ENCODE measurements at regions not wholly inside any gene's neighbourhood (a gene's known extent, or its start where the extent isn't known, plus 50 kb on each side); places are given as distances from the start of the nearest gene placed in this dataset.

DNA sequence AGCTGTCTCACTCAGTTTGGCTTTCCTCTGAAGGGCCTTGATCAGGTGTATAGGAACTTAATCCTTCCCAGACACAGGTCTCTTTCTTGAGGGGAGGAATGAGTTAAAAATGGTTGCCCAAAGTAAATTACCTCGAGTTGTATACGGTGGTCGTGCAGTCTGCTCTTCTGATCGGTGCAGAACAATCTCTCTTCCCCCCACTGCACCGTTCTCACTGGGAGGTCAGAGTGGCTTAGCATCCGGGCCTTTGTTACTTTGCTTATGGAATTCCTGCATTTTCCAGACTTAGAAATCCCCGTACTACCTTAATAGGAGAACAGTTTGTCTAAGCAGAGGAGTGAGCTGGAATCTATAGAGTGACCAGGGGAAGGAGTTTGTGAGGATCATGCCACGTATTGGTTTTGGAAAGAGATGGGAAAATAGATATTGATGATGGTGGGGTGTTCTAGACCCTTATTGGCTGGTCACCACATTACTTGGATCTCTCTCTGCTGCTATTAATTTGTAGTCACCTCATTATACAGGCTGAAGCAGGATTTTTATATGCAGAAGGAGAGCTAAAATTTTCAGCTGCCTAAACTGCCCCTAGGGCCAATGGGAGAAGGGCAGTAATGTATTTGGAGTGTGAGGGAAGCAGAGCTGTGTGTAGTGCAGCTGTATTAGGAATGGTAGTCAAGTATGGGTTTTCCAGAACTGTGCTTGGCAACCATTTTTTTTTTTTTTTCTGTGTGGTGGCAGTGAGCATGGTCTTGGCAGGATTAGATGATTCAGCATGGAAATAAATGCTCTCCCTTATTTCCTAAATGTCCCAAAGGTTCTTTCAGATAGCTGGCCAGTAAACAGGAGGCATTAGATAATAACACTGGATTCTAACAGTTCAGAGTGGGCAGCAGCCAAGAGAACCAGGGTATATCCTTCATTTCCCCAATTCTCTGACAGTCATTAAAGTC, 81.5 kb downstream of the NDUFS5 start:
- DNase-seq (ENCODE audit: low read depth in 2 of 2), result no peak

DNA sequence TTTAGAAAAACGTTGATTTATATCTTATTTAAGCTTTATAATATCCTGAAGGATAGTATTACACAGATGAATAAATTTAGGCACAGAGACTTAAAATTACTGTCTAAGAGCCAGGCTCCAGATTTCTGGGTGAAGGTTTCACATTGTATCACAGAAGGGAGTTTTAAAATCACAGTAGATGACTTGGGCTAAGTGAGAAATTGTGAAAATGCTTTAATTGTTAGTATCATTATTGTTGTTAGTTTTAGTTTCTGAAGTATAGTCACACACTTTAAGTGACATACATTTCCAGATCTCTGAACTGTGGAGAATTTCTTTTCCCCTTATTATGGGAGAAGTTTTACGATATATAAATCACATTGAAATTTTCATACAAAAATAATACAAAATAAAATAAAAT, 83.5 kb downstream of the NDUFS5 start:
- DNase-seq (ENCODE audit: low read depth in 2 of 2), result no peak

DNA sequence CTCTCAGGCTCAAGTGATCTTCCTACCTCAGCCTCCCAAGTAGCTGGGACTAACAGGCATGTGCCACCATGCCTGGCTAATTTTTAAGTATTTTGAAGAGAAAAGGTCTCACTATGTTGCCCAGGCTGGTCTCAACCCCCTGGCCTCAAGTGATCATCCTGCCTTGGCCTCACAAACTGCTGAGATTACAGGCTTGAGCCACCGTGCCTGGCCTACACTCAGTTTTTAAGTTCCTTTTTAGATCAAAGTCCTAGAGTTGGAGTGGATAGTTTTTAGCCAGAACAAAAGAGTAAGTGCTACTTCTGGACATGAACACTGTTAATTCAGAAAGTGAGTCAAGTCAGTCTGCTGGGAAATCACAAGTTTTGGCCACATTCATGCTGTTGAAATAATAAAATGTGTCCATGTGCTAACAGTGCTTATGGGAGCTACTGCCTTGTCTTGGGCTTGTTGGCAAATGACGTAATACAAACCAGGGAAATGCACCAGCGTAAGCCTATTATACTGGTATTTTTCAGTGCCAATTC, 84.2 kb downstream of the NDUFS5 start:
- no peak for DNase-seq (ENCODE audit: low read depth in 2 of 2)

DNA sequence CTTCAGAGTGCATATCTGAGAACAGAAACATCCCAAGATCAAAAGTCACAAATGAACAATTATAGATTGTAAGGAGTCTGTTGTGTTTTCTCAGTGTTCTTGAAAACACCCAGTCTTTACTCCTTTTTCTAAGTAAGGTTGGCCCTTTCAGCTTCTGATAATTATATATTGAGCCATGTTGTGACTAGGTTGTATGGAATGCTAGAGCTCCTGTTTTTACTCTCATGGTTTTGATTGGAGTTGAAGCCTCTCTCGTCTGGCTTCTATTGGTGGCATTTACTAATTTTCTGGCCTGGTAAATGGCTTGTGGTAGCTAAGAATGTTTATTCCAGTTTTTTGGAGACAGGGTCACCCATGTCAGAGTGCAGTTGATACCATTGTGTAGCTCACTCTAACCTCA, 84.7 kb downstream of the NDUFS5 start:
- DNase-seq (ENCODE audit: low read depth in 2 of 2), result no peak

DNA sequence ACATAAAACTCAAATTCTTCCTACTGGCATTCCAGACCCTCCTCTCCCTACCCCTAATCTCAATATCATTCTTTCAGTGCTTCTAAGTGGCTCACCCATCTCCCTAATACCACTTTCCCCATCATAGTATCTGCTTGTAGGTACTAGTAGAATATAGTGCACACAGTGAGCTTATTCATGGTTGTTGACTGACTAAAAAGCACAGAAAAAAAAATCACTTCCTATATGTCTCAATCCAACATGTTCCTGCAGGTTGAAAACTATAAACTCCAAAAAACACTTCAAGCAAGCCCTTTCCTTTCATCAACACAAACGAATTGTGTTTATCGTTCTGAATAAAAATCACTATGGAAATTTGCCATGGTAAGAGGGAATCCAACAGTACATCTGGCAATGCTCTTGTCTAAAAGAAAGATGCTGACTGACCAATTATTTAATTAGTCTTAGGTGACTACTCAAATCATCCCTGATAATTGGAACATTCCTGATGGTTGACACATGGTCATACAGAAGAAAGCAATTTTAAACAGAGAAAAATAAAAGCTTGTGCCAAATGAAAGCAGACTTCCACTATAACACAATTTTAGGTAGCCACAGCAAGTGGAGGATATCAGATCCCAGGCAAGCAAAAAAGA, 87.1 kb downstream of the NDUFS5 start:
- DNase-seq (ENCODE audit: low read depth in 2 of 2), result no peak

DNA sequence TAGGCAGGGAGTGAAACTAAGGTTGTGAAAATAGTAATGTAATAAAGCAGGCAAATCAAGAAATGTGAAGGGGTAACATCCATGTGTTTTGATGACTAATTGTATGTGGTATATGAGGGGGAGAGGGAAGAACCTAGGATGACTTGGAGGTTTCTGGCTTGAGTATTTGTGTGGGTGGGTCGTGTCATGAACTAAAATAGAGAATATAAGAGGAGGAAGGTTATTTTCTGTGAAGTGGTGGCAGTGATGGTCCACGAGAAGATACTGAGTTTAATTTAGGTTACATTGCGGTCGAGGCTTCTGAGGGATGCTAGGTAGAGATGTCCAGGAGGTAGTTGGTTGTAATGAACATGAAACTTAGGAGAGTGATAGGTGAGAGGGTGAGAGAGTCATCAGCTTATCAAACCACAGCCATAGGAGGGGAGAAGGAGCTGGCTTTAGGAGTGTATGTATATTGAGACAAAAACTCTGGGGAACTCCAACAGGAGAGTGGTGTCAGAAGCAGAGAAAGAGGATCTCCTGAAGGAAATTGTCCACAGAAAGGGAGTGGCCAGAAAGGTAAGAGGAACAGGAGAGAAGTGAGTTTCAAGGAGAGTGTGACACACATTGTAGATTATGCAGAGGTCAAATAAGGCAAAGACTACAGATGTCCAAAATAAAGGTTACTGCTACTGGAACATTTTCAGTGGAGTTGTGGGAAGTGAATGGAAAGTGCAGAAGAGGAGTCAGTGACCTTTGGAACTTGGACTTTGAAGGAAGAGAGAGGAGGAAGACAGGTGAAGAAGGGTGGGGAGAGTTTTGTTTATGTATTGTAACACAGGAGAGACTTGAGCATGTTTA, 89.0 kb upstream of the MACF1 start:
- no peak for DNase-seq (ENCODE audit: low read depth in 2 of 2)

DNA sequence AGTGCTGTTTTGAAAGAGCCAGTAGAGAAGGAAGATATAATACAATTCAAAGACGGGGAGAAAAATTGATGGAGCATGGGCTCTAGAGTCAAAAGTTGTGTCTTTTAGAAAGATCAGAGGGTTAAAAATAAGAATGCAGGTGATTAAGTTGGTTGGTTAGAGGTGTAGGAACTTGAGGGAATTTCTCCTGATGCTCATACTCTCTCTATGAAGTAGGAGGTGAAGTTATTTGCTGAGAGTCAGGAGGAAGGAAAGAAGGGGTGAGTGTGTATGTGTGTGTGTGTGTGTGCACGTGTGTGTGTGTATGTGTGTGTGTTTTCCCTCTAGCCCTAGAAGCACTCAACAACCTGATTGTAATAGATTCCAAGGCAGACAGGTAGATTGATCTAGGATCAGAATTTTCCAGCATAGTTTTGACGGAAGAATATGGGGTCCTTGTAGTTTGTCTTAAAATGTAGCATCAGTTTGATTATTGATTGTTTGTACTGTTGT, 88.3 kb upstream of the MACF1 start:
- DNase-seq (ENCODE audit: low read depth in 2 of 2), result no peak

DNA sequence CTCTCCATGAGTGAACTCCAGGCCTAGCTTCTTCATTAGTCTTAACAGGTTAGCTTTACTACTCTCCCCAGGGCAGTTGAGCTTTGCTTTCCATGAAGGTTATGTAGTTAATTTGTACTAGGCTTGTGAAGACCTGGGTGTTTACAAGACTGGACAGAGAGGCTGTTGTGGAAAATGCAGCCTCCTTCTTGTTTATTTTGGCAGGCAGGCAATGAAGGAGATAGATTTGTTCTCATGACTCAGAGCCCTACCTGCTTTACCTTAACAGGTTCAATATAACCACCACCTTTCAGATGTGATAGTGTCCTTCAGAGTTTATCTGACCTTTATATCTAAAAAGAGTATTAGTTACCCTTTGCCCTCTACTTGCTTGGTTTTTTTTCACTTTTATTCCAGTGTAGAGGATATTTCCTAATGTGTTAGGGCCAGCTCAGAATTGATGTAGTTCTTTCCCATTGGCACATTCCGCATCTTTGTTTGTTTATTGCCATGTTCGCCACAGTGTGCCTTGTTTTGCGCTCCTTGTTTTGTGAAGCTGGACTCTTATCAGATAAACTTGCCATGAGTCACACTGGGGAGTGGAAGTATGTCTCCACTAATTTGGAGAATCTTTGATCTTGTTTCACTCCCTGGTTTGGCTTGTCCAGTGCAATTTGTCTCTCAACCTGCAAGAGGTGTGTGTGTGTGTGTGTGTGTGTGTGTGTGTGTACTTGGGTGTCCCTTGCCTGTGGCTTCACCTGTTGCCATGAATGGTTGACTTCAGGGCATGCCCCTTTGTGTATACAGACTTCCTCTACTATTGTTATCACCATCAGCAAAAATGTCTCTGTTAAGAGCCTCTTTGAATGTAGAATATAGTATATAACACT, 87.4 kb upstream of the MACF1 start:
- DNase-seq (ENCODE audit: low read depth in 2 of 2), result no peak

DNA sequence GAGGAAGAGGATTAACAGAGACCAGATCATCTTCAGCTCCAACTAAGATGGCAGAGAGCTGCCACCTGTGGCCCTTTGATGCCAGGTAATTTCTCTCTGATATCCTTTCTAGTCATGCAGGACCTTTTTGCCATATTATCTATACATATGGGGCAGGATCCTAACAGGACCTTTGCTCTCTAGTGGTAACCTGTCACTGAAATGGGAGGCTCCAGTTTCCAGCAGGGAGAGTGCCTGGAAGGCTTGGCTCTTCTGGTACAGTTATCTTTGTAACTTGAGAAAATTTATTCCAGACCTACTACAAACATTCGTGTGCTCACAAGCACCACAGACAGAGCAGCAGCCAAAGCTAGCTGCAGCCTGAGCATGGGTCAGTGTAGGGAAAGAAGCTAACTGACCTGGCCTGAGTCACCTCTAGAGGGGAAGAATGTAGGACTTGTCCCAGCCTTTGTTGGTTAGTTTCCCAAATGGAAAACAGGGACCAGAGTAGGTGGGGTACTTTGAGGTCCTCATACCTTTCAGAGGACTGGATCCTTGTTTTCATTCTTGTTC, 86.5 kb upstream of the MACF1 start:
- DNase-seq (ENCODE audit: low read depth in 2 of 2), result no peak

DNA sequence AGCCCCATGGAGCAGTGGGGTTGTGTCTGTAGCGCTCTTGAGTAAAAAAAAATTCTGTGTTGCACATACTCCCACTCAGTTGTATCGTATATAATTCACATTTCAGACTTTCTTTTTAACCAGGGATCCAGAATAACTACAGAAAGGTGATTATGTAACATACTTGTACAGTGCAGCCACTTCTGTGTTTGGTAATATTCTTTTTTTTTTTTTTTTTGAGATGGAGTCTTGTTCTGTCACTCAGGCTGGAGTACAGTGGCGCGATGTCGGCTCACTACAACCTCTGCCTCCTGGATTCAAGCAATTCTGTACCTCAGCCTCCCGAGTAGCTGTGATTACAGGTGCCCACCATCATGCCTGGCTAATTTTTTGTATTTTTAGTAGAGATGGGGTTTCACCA, 82.4 kb upstream of the MACF1 start:
- DNase-seq (ENCODE audit: low read depth in 2 of 2), result no peak

DNA sequence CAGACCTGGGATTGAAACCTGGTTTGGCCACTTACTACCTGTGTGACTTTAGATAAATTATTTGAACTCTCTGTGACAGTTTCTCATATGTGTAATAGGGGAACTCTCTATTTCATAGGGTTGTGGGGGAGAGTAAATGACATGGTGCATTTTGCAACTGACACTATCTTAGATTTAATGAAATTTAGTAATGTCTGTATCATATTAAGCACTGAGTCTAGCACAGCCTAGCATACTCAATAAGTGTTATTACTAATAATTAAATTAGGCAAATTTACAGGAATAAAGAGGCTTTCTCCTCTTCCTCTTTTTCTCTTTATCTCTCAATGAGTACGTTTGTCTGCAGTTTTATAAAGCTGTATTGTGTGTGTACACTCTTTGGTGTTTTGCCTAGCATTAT, 80.2 kb upstream of the MACF1 start:
- no peak for DNase-seq (ENCODE audit: low read depth in 2 of 2)

DNA sequence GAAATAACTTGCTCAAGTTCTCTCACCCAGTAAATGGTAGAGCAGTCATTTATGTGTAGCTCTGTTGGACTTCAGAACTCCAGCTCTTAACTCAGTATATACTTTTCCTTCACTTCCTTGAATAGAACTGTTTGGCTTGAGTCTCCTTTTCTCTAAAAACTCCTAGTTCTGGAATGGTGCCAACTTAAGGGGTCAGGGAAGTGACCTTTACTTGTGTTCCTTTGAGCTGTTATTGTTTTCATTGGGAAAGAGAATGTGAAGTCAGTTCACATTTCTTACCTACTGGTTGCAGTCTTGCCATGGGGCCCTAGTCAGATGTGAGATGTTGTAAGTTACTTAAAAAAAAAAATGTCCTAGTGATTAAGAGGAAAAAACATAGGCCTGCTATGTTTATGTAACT, 77.0 kb upstream of the MACF1 start:
- no peak for DNase-seq (ENCODE audit: low read depth in 2 of 2)

DNA sequence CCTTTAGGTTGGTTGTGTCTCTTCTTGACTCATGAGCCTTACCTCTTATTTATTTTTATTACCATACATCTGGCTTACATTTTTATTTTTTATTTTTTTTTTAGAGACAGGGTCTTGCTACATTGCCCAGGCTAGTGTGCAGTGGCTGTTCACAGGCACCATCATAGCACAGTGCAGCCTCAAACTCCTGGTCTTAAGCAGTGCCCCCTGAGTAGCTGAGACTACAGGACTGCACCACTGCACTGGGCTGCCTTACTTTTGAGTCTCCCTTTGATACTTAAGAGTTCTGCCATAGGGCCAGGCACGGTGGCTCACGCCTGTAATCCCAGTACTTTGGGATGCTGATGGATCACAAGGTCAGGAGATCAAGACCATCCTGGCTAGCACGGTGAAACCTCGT, 76.4 kb upstream of the MACF1 start:
- DNase-seq (ENCODE audit: low read depth in 2 of 2), result no peak

DNA sequence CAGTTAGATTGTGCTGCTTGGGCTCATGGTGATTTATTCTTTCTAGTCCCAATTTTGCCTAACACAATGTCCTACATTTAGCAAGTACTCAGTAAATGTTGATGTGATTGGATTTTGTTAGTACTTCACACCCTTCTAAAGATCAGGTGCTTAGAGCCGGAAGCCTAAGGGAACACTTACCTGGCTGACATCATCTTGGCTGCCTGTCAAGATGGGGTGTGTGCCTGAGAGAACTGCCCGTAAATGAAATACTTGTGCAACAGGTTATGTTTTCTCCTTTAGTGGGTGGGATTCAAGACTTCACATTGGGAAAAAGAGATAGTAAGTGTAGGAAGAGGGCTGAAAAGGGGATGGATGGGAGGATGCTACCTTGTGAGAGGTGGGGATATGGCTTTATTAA, 75.5 kb upstream of the MACF1 start:
- DNase-seq (ENCODE audit: low read depth in 2 of 2), result no peak

DNA sequence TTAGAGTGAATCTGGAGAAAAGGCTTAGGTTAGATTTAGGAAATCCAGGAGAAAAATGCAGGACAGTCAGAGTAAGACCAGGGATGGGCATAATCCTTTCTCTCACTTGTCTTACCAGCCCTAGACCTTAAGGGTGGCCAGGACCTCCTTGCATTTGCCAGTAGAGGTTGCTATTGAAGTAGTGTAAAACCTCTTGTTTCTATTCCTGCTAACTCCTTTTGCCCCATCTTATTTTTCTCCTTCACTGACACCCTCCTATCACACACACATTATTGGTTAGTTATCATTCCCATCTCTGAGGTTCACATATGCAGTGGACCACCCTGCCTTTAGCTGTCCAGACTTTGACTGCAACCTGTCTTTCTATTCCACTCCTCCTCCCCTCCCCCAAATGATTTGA, 75.0 kb upstream of the MACF1 start:
- DNase-seq (ENCODE audit: low read depth in 2 of 2), result no peak

DNA sequence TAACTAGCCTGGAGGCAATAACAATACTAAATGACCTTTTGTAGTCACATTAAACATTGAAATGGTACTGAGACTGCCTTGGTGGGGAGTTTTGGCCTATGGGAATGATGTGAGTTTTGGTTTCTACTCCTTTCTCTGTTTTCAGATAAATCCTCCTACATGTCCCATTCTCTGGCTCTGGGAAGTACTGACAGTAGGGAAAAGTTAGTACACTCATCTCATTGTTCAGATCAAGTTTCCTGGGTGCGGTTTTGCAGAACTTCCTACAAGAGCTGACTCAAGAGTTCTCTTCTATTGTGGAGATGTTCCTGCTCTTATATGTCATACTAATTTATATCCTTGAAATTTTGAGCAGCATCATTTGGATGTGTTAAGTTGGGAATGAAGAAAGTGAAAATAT, 74.2 kb upstream of the MACF1 start:
- no peak for DNase-seq (ENCODE audit: low read depth in 2 of 2)

DNA sequence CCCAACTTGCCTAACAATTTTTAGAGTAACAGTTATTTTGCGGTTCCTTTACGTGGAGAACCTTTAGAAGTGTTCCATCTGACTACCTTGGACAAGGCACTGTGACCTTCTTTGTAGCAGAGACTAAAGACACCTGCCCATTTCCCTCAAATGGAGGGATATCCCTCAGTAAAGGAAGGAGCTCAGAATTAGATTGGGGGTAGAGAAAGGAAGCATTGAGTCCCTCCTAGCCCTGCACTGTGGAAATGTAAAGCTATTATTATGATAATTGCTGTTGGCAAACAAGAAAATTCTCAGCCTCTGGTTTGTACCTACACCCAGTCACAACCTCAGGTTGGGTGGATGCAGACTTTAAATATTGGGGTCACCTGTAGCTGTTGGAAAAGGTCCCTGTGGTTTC, 72.6 kb upstream of the MACF1 start:
- DNase-seq (ENCODE audit: low read depth in 2 of 2), result no peak

DNA sequence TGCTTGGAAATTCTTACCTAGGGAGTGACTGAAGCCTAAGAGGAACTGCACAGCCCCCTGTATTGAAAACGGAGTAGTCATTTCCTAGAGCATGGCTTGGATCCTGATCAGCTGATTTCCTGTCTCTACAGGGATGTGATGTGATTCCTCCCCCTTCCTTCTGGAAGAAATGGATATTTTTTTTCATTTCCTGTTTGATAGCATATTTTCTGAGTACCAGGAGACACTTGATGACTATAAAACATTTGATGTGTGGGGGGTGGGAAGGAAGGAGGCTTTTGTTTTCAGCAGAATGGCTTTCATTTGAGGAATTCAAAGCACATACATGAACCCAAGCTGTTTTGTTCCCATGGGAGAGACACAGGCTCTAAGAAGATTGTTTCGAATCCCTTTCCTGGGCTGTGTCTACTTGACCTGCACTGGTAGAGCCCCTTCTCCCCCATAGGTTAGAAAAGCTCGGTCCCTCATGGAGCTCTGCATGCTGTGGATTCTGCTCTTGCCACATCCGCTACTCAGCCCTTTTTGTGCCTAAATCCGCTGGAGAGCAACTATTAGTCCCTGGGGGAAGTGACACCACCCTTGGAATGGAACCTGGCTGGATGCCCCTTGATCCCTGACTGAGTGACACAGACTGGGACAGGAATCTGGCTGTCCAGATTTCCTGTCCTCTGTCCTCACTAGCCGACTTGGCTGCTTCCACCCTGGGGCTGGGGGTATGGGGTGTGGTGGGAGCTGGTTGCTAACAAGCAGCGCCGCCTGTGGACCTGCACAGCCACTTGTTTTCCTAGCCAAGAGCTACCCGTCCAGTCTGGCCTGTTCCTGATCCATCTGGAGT, 71.8 kb upstream of the MACF1 start:
- no peak for DNase-seq (ENCODE audit: low read depth in 2 of 2)

DNA sequence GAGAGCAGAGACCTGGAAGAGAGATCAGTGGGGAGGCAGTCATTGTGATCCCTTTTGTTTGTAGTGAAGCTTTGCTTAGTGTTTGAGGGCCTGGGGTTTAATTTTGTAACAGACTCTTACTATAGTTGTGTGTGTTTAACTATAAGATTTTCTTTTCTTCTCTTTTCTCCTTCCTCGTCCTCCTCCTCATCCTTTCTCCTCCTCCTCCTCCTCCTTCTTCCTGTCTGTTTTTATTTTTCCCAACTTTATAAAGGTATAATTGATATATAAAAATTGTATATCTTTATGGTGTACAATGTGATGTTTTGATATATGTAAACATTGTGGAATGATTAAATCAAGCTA, 71.2 kb upstream of the MACF1 start:
- no peak for DNase-seq (ENCODE audit: low read depth in 2 of 2)

DNA sequence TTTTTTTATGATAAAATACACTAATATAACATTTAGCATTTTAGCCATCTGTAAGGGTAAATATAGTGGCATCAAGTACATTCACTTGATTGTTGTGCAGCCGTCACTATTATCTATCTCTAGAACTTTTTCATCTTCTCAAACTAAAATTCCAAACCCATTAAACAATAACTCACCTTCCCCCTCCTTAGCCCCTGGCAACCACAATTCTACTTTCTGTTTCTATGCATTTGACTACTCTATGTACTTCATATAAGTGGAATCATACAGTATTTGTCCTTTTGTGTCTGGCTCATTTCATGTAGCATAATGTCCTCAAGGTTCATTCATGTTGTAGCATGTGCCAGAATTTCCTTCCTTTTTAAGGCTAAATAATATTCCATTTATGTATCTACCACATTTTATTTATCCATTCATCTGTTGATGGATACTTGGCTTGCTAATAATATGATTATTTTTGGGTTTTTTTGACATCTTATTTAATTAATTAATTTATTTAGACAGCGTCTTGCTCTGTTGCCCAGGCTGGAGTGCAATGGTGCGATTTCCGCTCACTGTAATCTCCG, 69.6 kb upstream of the MACF1 start:
- DNase-seq (ENCODE audit: low read depth in 2 of 2), result no peak
